ENCODE measurements at regions not wholly inside any gene's neighbourhood (a gene's known extent, or its start where the extent isn't known, plus 50 kb on each side); places are given as distances from the start of the nearest gene placed in this dataset.
"Not testable (repeated sequence)": the region's sequence is repeated elsewhere in the genome, so short reads cannot be mapped to it uniquely, and the experiment has no call there.

GRCh38 chr11:23834306-23834705 is 662.5 kb upstream of the LUZP2 start:
- peaks cover 26% of the 10 kb centered on the region for H3K4me1 Mint-ChIP-seq (ENCODE audit: low read depth)
- H3K9me3 Mint-ChIP-seq; H3K27ac Mint-ChIP-seq; H3K4me3 Mint-ChIP-seq; H3K36me3 Mint-ChIP-seq (ENCODE audit: low read depth); H3K27me3 Mint-ChIP-seq (ENCODE audit: insufficient read depth): not testable (repeated sequence)
- peak; percentile 25 for DNase-seq
- TF ChIP-seq CTCF (IDR thresholded peaks at IDR 0.05), result peak; percentile 62; the same call in 1 of the 2 replicates

GRCh38 chr11:23836981-23837380 is 659.9 kb upstream of the LUZP2 start:
- Mint-ChIP-seq H3K27me3 (ENCODE audit: insufficient read depth) (no peaks in the 10 kb centered on the region), H3K4me1 (ENCODE audit: low read depth) (peaks cover 26% of the 10 kb centered on the region), H3K4me3 (no peak overlapping the region), H3K9me3 (no peaks in the 10 kb centered on the region), H3K27ac (no peak overlapping the region), H3K36me3 (ENCODE audit: low read depth) (no peaks in the 10 kb centered on the region)
- no peak for DNase-seq
- no peak for TF ChIP-seq CTCF (IDR thresholded peaks at IDR 0.05)

GRCh38 chr11:23840872-23841271 is 656.0 kb upstream of the LUZP2 start:
- TF ChIP-seq CTCF (IDR thresholded peaks at IDR 0.05), result no peak
- Mint-ChIP-seq H3K36me3 (ENCODE audit: low read depth) (no peaks in the 10 kb centered on the region; the same call in 1 of the 2 replicates), H3K27ac (no peak overlapping the region), H3K4me3 (no peak overlapping the region), H3K4me1 (ENCODE audit: low read depth) (peaks cover 12% of the 10 kb centered on the region), H3K27me3 (ENCODE audit: insufficient read depth) (no peaks in the 10 kb centered on the region; the same call in 1 of the 2 replicates), H3K9me3 (no peaks in the 10 kb centered on the region; the same call in 1 of the 2 replicates)
- no peak for DNase-seq

GRCh38 chr11:23846902-23847422 is 649.9 kb upstream of the LUZP2 start:
- Mint-ChIP-seq H3K27me3 (ENCODE audit: insufficient read depth) (no peaks in the 10 kb centered on the region; the same call in 1 of the 2 replicates), H3K36me3 (ENCODE audit: low read depth) (no peaks in the 10 kb centered on the region; the same call in 1 of the 2 replicates), H3K9me3 (no peaks in the 10 kb centered on the region; the same call in 1 of the 2 replicates), H3K27ac (no peak overlapping the region), H3K4me3 (no peak overlapping the region), H3K4me1 (ENCODE audit: low read depth) (no peaks in the 10 kb centered on the region)
- no peak for TF ChIP-seq CTCF (IDR thresholded peaks at IDR 0.05)
- DNase-seq, result no peak

- TF ChIP-seq CTCF (IDR thresholded peaks at IDR 0.05), result no peak
- Mint-ChIP-seq H3K4me3 (no peak overlapping the region), H3K27me3 (ENCODE audit: insufficient read depth) (no peaks in the 10 kb centered on the region), H3K36me3 (ENCODE audit: low read depth) (no peaks in the 10 kb centered on the region), H3K4me1 (ENCODE audit: low read depth) (peaks cover 1% of the 10 kb centered on the region), H3K9me3 (no peaks in the 10 kb centered on the region), H3K27ac (no peak overlapping the region)
- no peak for DNase-seq
Measured at GRCh38 chr11:23851216-23851615, 645.6 kb upstream of the LUZP2 start.

GRCh38 chr11:23856654-23857053 is 640.2 kb upstream of the LUZP2 start:
- Mint-ChIP-seq H3K27ac (peak overlapping the region; percentile 6; the same call in 1 of the 2 replicates), H3K36me3 (ENCODE audit: low read depth) (no peaks in the 10 kb centered on the region), H3K9me3 (no peaks in the 10 kb centered on the region), H3K27me3 (ENCODE audit: insufficient read depth) (no peaks in the 10 kb centered on the region), H3K4me1 (ENCODE audit: low read depth) (peaks cover 7% of the 10 kb centered on the region), H3K4me3 (no peak overlapping the region)
- DNase-seq, result no peak
- TF ChIP-seq CTCF (IDR thresholded peaks at IDR 0.05), result no peak

Measured in HFFc6 (cell line).